GM21360 (cell line): ENCODE measurements at regions not wholly inside any gene's neighbourhood (a gene's known extent, or its start where the extent isn't known, plus 50 kb on each side); places are given as distances from the start of the nearest gene placed in this dataset.

ENCODE experiments used
- ATAC-seq: cut with Tn5 transposase; IDR thresholded peaks from one replicate; pipeline ENCODE4 v1.9.1; 2021; ENCODE audit warnings: mild to moderate bottlenecking, moderate library complexity; ENCODE audit not compliant: unreplicated experiment

GRCh38 chr12:127334912-127335644 is 931.9 kb upstream of the TMEM132C start:
- no peak for ATAC-seq

- no peak for ATAC-seq
Observed at GRCh38 chr12:127336416-127336815, 930.6 kb upstream of the TMEM132C start.

- ATAC-seq: no peak
Observed at GRCh38 chr12:127339065-127339464, 927.9 kb upstream of the TMEM132C start.

- no peak for ATAC-seq
Observed at GRCh38 chr12:127340381-127340780, 926.6 kb upstream of the TMEM132C start.

- no peak for ATAC-seq
Observed at GRCh38 chr12:127342861-127343260, 924.1 kb upstream of the TMEM132C start.

- ATAC-seq: no peak
Observed at GRCh38 chr12:127343940-127344339, 923.0 kb upstream of the TMEM132C start.

GRCh38 chr12:127351481-127352010 is 915.4 kb upstream of the TMEM132C start:
- no peak for ATAC-seq

- no peak for ATAC-seq
Observed at GRCh38 chr12:127355061-127355841, 911.7 kb upstream of the TMEM132C start.

GRCh38 chr12:127358888-127359287 is 908.1 kb upstream of the TMEM132C start:
- no peak for ATAC-seq

- ATAC-seq: no peak
Observed at GRCh38 chr12:127360580-127360979, 906.4 kb upstream of the TMEM132C start.

- no peak for ATAC-seq
Observed at GRCh38 chr12:127362121-127362520, 904.8 kb upstream of the TMEM132C start.

GRCh38 chr12:127363392-127363791 is 903.6 kb upstream of the TMEM132C start:
- no peak for ATAC-seq

GRCh38 chr12:127373559-127373958 is 893.4 kb upstream of the TMEM132C start:
- ATAC-seq: no peak

GRCh38 chr12:127374447-127374846 is 892.5 kb upstream of the TMEM132C start:
- no peak for ATAC-seq

GRCh38 chr12:127381043-127381668 is 885.8 kb upstream of the TMEM132C start:
- peak; percentile 82 for ATAC-seq

GRCh38 chr12:127381681-127382080 is 885.3 kb upstream of the TMEM132C start:
- no peak for ATAC-seq

GRCh38 chr12:127383281-127383680 is 883.7 kb upstream of the TMEM132C start:
- ATAC-seq: no peak

- ATAC-seq: no peak
Observed at GRCh38 chr12:127386723-127387122, 880.2 kb upstream of the TMEM132C start.

- no peak for ATAC-seq
Observed at GRCh38 chr12:127388985-127389384, 878.0 kb upstream of the TMEM132C start.

GRCh38 chr12:127389923-127390322 is 877.0 kb upstream of the TMEM132C start:
- no peak for ATAC-seq

GRCh38 chr12:127393465-127393864 is 873.5 kb upstream of the TMEM132C start:
- ATAC-seq: no peak

GRCh38 chr12:127393896-127394295 is 873.1 kb upstream of the TMEM132C start:
- ATAC-seq: no peak
